GM18498 (cell line): ENCODE measurements at regions not wholly inside any gene's neighbourhood (a gene's known extent, or its start where the extent isn't known, plus 50 kb on each side); places are given as distances from the start of the nearest gene placed in this dataset.

Experiments used
- ATAC-seq: cut with Tn5 transposase; IDR thresholded peaks from one replicate; pipeline ENCODE4 v1.9.1; 2021; ENCODE audit warnings: mild to moderate bottlenecking, moderate library complexity; ENCODE audit not compliant: unreplicated experiment

GRCh38 chr15:31545257-31545656, 218.6 kb downstream of the KLF13 start:
- ATAC-seq, result no peak

GRCh38 chr15:31550211-31550977, 223.8 kb downstream of the KLF13 start:
- no peak for ATAC-seq

GRCh38 chr15:31551323-31551722, 224.7 kb downstream of the KLF13 start:
- ATAC-seq, result no peak

- no peak for ATAC-seq
Measured at GRCh38 chr15:31552482-31553099, 226.0 kb downstream of the KLF13 start.

GRCh38 chr15:31554261-31554660, 227.6 kb downstream of the KLF13 start:
- ATAC-seq, result no peak

- no peak for ATAC-seq
Measured at GRCh38 chr15:31555022-31555421, 228.4 kb downstream of the KLF13 start.

- no peak for ATAC-seq
Measured at GRCh38 chr15:31556494-31557150, 230.0 kb downstream of the KLF13 start.

- ATAC-seq, result no peak
Measured at GRCh38 chr15:31557899-31558298, 231.3 kb downstream of the KLF13 start.

GRCh38 chr15:31558840-31559239, 232.2 kb downstream of the KLF13 start:
- no peak for ATAC-seq

- ATAC-seq, result no peak
Measured at GRCh38 chr15:31559786-31560185, 233.2 kb downstream of the KLF13 start.

- no peak for ATAC-seq
Measured at GRCh38 chr15:31560643-31561042, 234.0 kb downstream of the KLF13 start.

- no peak for ATAC-seq
Measured at GRCh38 chr15:31561156-31561555, 234.5 kb downstream of the KLF13 start.

- no peak for ATAC-seq
Measured at GRCh38 chr15:31563001-31563400, 236.4 kb downstream of the KLF13 start.

GRCh38 chr15:31563421-31563820, 236.8 kb downstream of the KLF13 start:
- ATAC-seq, result no peak

- no peak for ATAC-seq
Measured at GRCh38 chr15:31567861-31568260, 241.2 kb downstream of the KLF13 start.

- no peak for ATAC-seq
Measured at GRCh38 chr15:31569836-31570235, 243.2 kb downstream of the KLF13 start.

GRCh38 chr15:31570591-31570990, 244.0 kb downstream of the KLF13 start:
- no peak for ATAC-seq

GRCh38 chr15:31571676-31572075, 245.0 kb downstream of the KLF13 start:
- ATAC-seq, result no peak

- ATAC-seq, result no peak
Measured at GRCh38 chr15:31573759-31574158, 247.1 kb downstream of the KLF13 start.

- ATAC-seq, result no peak
Measured at GRCh38 chr15:31574766-31575165, 248.1 kb downstream of the KLF13 start.

- ATAC-seq, result no peak
Measured at GRCh38 chr15:31577108-31577507, 250.5 kb downstream of the KLF13 start.

- ATAC-seq, result no peak
Measured at GRCh38 chr15:31579282-31579681, 252.6 kb downstream of the KLF13 start.
